IMR-90 (cell line): ENCODE measurements at regions not wholly inside any gene's neighbourhood (a gene's known extent, or its start where the extent isn't known, plus 50 kb on each side); places are given as distances from the start of the nearest gene placed in this dataset.

Experiments used
- ATAC-seq: fragments of 200-7000 bp; cut with Tn5 transposase; 2 replicates; pipeline ENCODE4 v1.9.1; 2020; ENCODE audit warnings: low read depth, mild to moderate bottlenecking, moderate library complexity
- BruUV-seq: library from RNA; stranded (reverse); fragments of 400-500 nt; replicated peaks from 2 replicates; lab custom pipeline; 2021; lab: Mats Ljungman, UMichigan
- CTCF ChIA-PET: fragments of 300-600 bp; formaldehyde crosslinking; extraction: SDS; loops from one replicate; lab custom pipeline; 2021; ENCODE audit warnings: antibody characterized with exemption; lab: Yijun Ruan, JAX
- POLR2A ChIA-PET: fragments of 300-600 bp; sonication (Branson Sonifier 250); formaldehyde crosslinking; loops from one replicate; lab custom pipeline; 2022; ENCODE audit warnings: antibody characterized with exemption; ENCODE audit not compliant: unreplicated experiment; lab: Charles Lee
- DNase-seq: peaks from one replicate; pipeline ENCODE4 v3.0.0; 2013
- H2AFZ ChIP-seq: replicated peaks from 2 replicates; pipeline ENCODE3; 2013; ENCODE audit warnings: low read length, mild to moderate bottlenecking; ENCODE audit not compliant: poor library complexity
- H2AK5ac ChIP-seq: 2 replicates; pipeline ENCODE4 v1.6.1; 2013; ENCODE audit warnings: low read depth, low read length, inconsistent platforms
- H2AK9ac ChIP-seq: replicated peaks from 2 replicates; pipeline ENCODE3; 2013; ENCODE audit warnings: mild to moderate bottlenecking, low read depth, low read length, moderate library complexity; ENCODE audit not compliant: poor library complexity
- H2BK120ac ChIP-seq: 2 replicates; pipeline ENCODE4 v1.6.1; 2013; ENCODE audit warnings: low read depth, low read length, inconsistent platforms
- H2BK15ac ChIP-seq: 3 replicates; pipeline ENCODE4 v1.6.1; 2013; ENCODE audit warnings: low read depth, low read length, inconsistent platforms
- H2BK20ac ChIP-seq: 2 replicates; pipeline ENCODE4 v1.6.1; 2013; ENCODE audit warnings: low read depth, mild to moderate bottlenecking, inconsistent platforms, low read length, moderate library complexity
- H2BK5ac ChIP-seq: 2 replicates; pipeline ENCODE4 v1.6.1; 2013; ENCODE audit warnings: mild to moderate bottlenecking, low read depth, low read length, inconsistent platforms; ENCODE audit not compliant: poor library complexity, severe bottlenecking
- H3K14ac ChIP-seq: replicated peaks from 2 replicates; pipeline ENCODE4 v1.6.1; 2013; ENCODE audit warnings: low read depth, low read length, inconsistent platforms
- H3K18ac ChIP-seq: 2 replicates; pipeline ENCODE4 v1.6.1; 2013; ENCODE audit warnings: low read depth, low read length, control low read depth
- H3K23ac ChIP-seq: 2 replicates; pipeline ENCODE4 v1.6.1; 2013; ENCODE audit warnings: low read depth, low read length, inconsistent platforms
- H3K27ac ChIP-seq: 2 replicates; pipeline ENCODE4 v1.5.1; 2013; ENCODE audit warnings: mild to moderate bottlenecking, control low read depth, low read length; ENCODE audit not compliant: insufficient read depth
- H3K27me3 ChIP-seq: 2 replicates; pipeline ENCODE4 v1.6.1; 2013; ENCODE audit warnings: low read length; ENCODE audit not compliant: control insufficient read depth, insufficient read depth
- H3K36me3 ChIP-seq: 2 replicates; pipeline ENCODE4 v1.6.1; 2013; ENCODE audit warnings: low read length, mixed read lengths; ENCODE audit not compliant: control insufficient read depth, insufficient read depth
- H3K4ac ChIP-seq: 2 replicates; pipeline ENCODE4 v1.6.1; 2013; ENCODE audit warnings: low read depth, low read length, inconsistent platforms
- H3K4me1 ChIP-seq: 2 replicates; pipeline ENCODE4 v1.6.1; 2013; ENCODE audit warnings: low read length, mixed read lengths; ENCODE audit not compliant: control insufficient read depth, insufficient read depth
- H3K4me2 ChIP-seq: 2 replicates; pipeline ENCODE4 v1.6.1; 2013; ENCODE audit warnings: low read depth, mild to moderate bottlenecking, control low read depth, low read length, moderate library complexity
- H3K4me3 ChIP-seq: 2 replicates; pipeline ENCODE4 v1.5.1; 2013; ENCODE audit warnings: low read depth, mild to moderate bottlenecking, control low read depth, low read length, moderate library complexity; ENCODE audit not compliant: insufficient read depth
- H3K56ac ChIP-seq: 2 replicates; pipeline ENCODE4 v1.6.1; 2013; ENCODE audit warnings: low read length, inconsistent platforms; ENCODE audit not compliant: insufficient read depth; ENCODE audit errors: extremely low read depth
- H3K79me1 ChIP-seq, 2 experiments: 2 replicates each; pipeline ENCODE4 v1.6.1; 2013; ENCODE audit warnings: low read length in 2 of 2, inconsistent platforms in 1 of 2, low read depth in 1 of 2
- H3K9ac ChIP-seq: 2 replicates; pipeline ENCODE4 v1.6.1; 2013; ENCODE audit warnings: low read depth, low read length, control low read depth
- H3K9me1 ChIP-seq: 2 replicates; pipeline ENCODE4 v1.6.1; 2013; ENCODE audit warnings: low read length, inconsistent platforms; ENCODE audit not compliant: insufficient read depth
- H3K9me3 ChIP-seq: 2 replicates; pipeline ENCODE4 v1.6.1; 2013; ENCODE audit warnings: low read length; ENCODE audit not compliant: control insufficient read depth, insufficient read depth
- H4K20me1 ChIP-seq: 2 replicates; pipeline ENCODE4 v1.6.1; 2013; ENCODE audit warnings: low read length, inconsistent platforms; ENCODE audit not compliant: insufficient read depth
- H4K5ac ChIP-seq: 2 replicates; pipeline ENCODE4 v1.6.1; 2013; ENCODE audit warnings: mild to moderate bottlenecking, low read depth, low read length, control low read depth
- H4K8ac ChIP-seq, 2 experiments: 2 replicates each; pipeline ENCODE4 v1.6.1; 2013; ENCODE audit warnings: low read depth in 2 of 2, low read length in 2 of 2, control low read depth in 1 of 2, inconsistent platforms in 1 of 2
- H4K91ac ChIP-seq: 2 replicates; pipeline ENCODE4 v1.6.1; 2013; ENCODE audit warnings: low read depth, low read length, inconsistent platforms; ENCODE audit not compliant: insufficient read depth
- CTCF ChIP-seq: conservative IDR thresholded peaks from 2 replicates; pipeline ENCODE4 v1.5.1; 2012; ENCODE audit warnings: mild to moderate bottlenecking, low read depth, low read length, improper control_type of control experiment
- SMC3 ChIP-seq: fragments of 150-350 bp; IDR thresholded peaks from 2 replicates; pipeline ENCODE4 v1.6.1; 2016; ENCODE audit warnings: low read depth, mild to moderate bottlenecking, antibody characterized with exemption, low read length, moderate library complexity
- WGBS, 2 experiments: methylation state at CpG; one replicate each; pipeline versions ENCODE4 v1.1.5 to v1.1.7; 2013; ENCODE audit warnings: missing lambda C conversion rate in 2 of 2; ENCODE audit not compliant: insufficient read length in 1 of 2; ENCODE audit errors: extremely low coverage in 2 of 2; 5-methylcytosine and 5-hydroxymethylcytosine counted together
- dilution Hi-C: fragments of 300-500 bp; cut with HindIII; formaldehyde crosslinking; loops from one replicate; pipeline ENCODE4 v1.14.3; 2018; ENCODE audit warnings: low sequenced_read_pairs; ENCODE audit not compliant: unreplicated experiment
- in situ Hi-C: fragments of 300-500 bp; cut with MboI; formaldehyde crosslinking; loops from 3 replicates; pipeline ENCODE4 v1.14.3; 2019; ENCODE audit warnings: low sequenced_read_pairs, inconsistent platforms, mixed read lengths
- intact Hi-C: fragments of 100-400 bp; cut with micrococcal nuclease; formaldehyde crosslinking; loops from 2 replicates; pipeline ENCODE4 v1.10.0; 2022

- BruUV-seq, result no TSS peak
- no peak for TF ChIP-seq CTCF
- no peak for TF ChIP-seq SMC3
- no peak overlapping the region for H3K56ac ChIP-seq
- 0 out of 2 replicates have a peak overlapping the region, but pooled peaks have one; percentile 95 for H3K4me2 ChIP-seq
- no peak overlapping the region for H2BK5ac ChIP-seq
- ATAC-seq (peak; percentile 67), DNase-seq (peak; percentile 70)
- H3K27me3 ChIP-seq, result no peaks in the 10 kb centered on the region
- no peak overlapping the region for H2AK5ac ChIP-seq
- ChIA-PET POLR2A (no interaction called here), CTCF (no interaction called here)
- no peaks in the 10 kb centered on the region for H3K9me3 ChIP-seq
- no peak overlapping the region; a peak in 1 of 4 replicates for H4K8ac ChIP-seq
- H3K4ac ChIP-seq, result no peak overlapping the region
- no peak overlapping the region for H3K4me3 ChIP-seq
- peak overlapping the region; percentile 35; the same call in 1 of the 2 replicates for H2BK20ac ChIP-seq
- no peak overlapping the region for H2BK120ac ChIP-seq
- H3K14ac ChIP-seq, result 0 out of 2 replicates have a peak overlapping the region, but pooled peaks have one; percentile 39
- in situ Hi-C loops (no loop called here), dilution Hi-C loops (no loop called here), intact Hi-C loops (no loop called here)
- H4K20me1 ChIP-seq, result no peaks in the 10 kb centered on the region
- no peak overlapping the region for H2BK15ac ChIP-seq
- H3K4me1 ChIP-seq, result peaks cover 6% of the 10 kb centered on the region
- H2AFZ ChIP-seq, result no peak overlapping the region
- H4K91ac ChIP-seq, result no peak overlapping the region
- no peak overlapping the region for H3K27ac ChIP-seq
- H4K5ac ChIP-seq, result no peak overlapping the region
- H3K36me3 ChIP-seq, result no peaks in the 10 kb centered on the region
- H3K18ac ChIP-seq, result peak overlapping the region; percentile 46; the same call in 1 of the 2 replicates
- H3K9ac ChIP-seq, result no peak overlapping the region
- no CpG with 5 or more reads among the region's 2 CpGs for WGBS, 2 experiments
- H3K79me1 ChIP-seq, result no peaks in the 10 kb centered on the region
- H3K9me1 ChIP-seq, result no peaks in the 10 kb centered on the region
- no peak overlapping the region for H3K23ac ChIP-seq
- H2AK9ac ChIP-seq, result no peak overlapping the region
Measured at GRCh38 chr4:124414276-124415040, 298.1 kb downstream of the ANKRD50 start.
